GM13977 (cell line): ENCODE measurements at regions not wholly inside any gene's neighbourhood (a gene's known extent, or its start where the extent isn't known, plus 50 kb on each side); places are given as distances from the start of the nearest gene placed in this dataset.

Experiments
- DNase-seq: peaks from one replicate; pipeline ENCODE4 v3.0.0; 2012; ENCODE audit warnings: low spot score
- CTCF ChIP-seq: IDR thresholded peaks from 2 replicates; pipeline ENCODE4 v1.5.1; 2012; ENCODE audit warnings: mild to moderate bottlenecking, control low read depth; ENCODE audit not compliant: insufficient read depth; ENCODE audit errors: extremely low read depth, missing control alignments
- in situ Hi-C: fragments of 300-500 bp; cut with MboI; formaldehyde crosslinking; loops from one replicate; pipeline ENCODE4 v1.12.0; 2022; ENCODE audit warnings: low sequenced_read_pairs, low pct_unique_long_range_greater_than_20kb, mixed read lengths, inconsistent platforms; ENCODE audit not compliant: unreplicated experiment

DNA sequence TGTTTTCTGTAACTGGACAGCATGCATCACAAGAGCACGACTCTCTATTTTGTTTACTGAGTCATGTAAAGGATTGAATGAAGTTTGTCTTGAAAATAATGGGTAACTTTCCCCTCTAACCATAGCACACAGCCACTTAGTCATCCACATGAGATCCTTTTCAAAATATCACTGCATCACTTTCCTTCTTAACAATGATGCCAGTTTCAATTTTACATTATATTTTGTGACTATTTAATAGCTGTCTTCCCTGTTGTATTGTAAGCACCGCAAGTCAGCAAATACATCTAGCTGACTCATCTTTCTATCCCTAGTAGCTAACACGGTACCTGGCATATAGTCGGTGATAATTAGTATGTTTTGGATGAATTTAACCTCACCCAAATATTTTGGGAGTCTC lies 83.3 kb upstream of the PPM1H start:
- in situ Hi-C loops = no loop called here
- no peak for DNase-seq
- TF ChIP-seq CTCF = no peak

DNA sequence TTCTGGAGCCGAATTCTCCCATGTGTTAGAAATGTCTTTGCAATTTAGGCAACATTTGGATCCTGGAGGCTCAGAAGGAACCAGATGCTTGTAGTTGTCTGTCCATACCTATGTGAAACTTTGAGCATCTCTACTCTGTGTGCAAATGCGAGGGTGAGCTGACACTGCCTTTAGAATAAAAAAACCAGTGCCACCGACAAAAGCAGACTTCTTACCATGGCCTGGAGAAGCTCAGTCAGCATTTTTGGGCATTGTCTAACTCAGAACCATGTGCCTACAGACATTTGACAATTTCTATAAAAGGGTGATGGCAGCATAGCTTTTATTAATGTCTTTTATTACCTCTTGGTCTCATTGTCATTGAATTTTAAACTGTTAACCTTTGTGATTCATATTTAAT lies 78.4 kb upstream of the PPM1H start:
- in situ Hi-C loops = no loop called here
- no peak for DNase-seq
- TF ChIP-seq CTCF = no peak

- in situ Hi-C loops = no loop called here
- TF ChIP-seq CTCF = no peak
- no peak for DNase-seq
Measured at GRCh38 chr12:63010698-63011097, 75.7 kb upstream of the PPM1H start.

DNA sequence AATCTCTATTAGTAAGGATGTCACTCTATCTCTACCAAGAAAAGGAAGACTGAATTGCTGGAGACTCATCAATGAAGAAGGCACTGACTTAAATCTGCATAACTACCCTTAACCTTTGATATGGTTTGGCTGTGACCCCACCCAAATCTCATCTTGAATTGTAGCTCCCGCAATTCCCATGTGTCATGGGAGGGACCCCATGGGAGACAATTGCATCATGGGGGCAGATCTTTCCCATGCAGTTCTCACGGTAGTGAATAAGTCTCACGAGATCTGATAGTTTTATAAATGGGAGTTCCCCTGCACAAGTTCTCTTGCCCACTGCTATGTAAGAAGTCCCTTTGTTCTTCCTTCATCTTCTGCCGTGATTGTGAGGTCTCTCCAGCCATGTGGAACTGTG lies 73.4 kb upstream of the PPM1H start:
- no peak for TF ChIP-seq CTCF
- no peak for DNase-seq
- in situ Hi-C loops = no loop called here

DNA sequence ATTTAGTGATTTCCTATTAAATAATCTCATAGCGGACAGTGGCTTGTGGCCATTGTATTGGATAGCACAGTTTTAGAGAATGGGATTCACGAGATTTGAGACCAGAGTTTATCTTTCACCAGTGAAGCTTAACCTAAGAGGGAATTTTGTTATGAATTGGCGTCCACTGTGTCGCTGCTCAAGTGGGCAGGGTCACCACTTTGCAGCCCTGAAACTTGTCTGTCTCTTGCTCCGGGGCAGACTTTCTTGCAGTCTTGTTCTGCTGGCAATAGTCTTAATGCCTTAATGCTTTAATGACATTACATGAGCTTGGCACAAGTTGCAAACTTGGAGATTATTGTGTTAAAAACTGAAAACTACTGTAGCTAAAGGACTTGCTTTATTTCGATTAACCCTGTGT lies 72.8 kb upstream of the PPM1H start:
- DNase-seq = no peak
- in situ Hi-C loops = no loop called here
- TF ChIP-seq CTCF = no peak

- no peak for DNase-seq
Measured at GRCh38 chr12:63006536-63006935, 71.6 kb upstream of the PPM1H start.

More at GRCh38 chr12:63006536-63006935, 71.6 kb upstream of the PPM1H start:
- TF ChIP-seq CTCF = no peak
- in situ Hi-C loops = no loop called here
